ENCODE measurements at regions not wholly inside any gene's neighbourhood (a gene's known extent, or its start where the extent isn't known, plus 50 kb on each side); places are given as distances from the start of the nearest gene placed in this dataset.
"Not testable (repeated sequence)": the region's sequence is repeated elsewhere in the genome, so short reads cannot be mapped to it uniquely, and the experiment has no call there.

GRCh38 chr7:106755641-106756040 lies 94.7 kb upstream of the CCDC71L start:
- no peak for DNase-seq (ENCODE audit: low spot score)
- no peak for TF ChIP-seq CTCF (IDR thresholded peaks at IDR 0.05; ENCODE audit: extremely low read depth, missing control alignments)

- no peak for TF ChIP-seq CTCF (IDR thresholded peaks at IDR 0.05; ENCODE audit: extremely low read depth, missing control alignments)
- no peak for DNase-seq (ENCODE audit: low spot score)
Measured at GRCh38 chr7:106756071-106756470, 95.1 kb upstream of the CCDC71L start.

- TF ChIP-seq CTCF (IDR thresholded peaks at IDR 0.05; ENCODE audit: extremely low read depth, missing control alignments) = no peak
- DNase-seq (ENCODE audit: low spot score) = no peak
Measured at GRCh38 chr7:106756884-106757283, 95.9 kb upstream of the CCDC71L start.

GRCh38 chr7:106757846-106758245 lies 96.9 kb upstream of the CCDC71L start:
- TF ChIP-seq CTCF (IDR thresholded peaks at IDR 0.05; ENCODE audit: extremely low read depth, missing control alignments) = no peak
- DNase-seq (ENCODE audit: low spot score) = no peak

- DNase-seq (ENCODE audit: low spot score) = not testable (repeated sequence)
Measured at GRCh38 chr7:106762845-106763244, 101.9 kb upstream of the CCDC71L start.

- no peak for DNase-seq (ENCODE audit: low spot score)
- TF ChIP-seq CTCF (IDR thresholded peaks at IDR 0.05; ENCODE audit: extremely low read depth, missing control alignments) = no peak
Measured at GRCh38 chr7:106763717-106764116, 101.4 kb upstream of the PIK3CG start.

GRCh38 chr7:106765727-106766355 lies 99.2 kb upstream of the PIK3CG start:
- no peak for DNase-seq (ENCODE audit: low spot score)
- no peak for TF ChIP-seq CTCF (IDR thresholded peaks at IDR 0.05; ENCODE audit: extremely low read depth, missing control alignments)

- TF ChIP-seq CTCF (IDR thresholded peaks at IDR 0.05; ENCODE audit: extremely low read depth, missing control alignments) = no peak
- DNase-seq (ENCODE audit: low spot score) = no peak
Measured at GRCh38 chr7:106766551-106766950, 98.5 kb upstream of the PIK3CG start.
